ENCODE measurements at regions not wholly inside any gene's neighbourhood (a gene's known extent, or its start where the extent isn't known, plus 50 kb on each side); places are given as distances from the start of the nearest gene placed in this dataset.

- peak overlapping the region; percentile 37 for H3K27ac ChIP-seq
- TF ChIP-seq CTCF (conservative IDR thresholded peaks at IDR 0.05): no peak
Observed at GRCh38 chr3:102163039-102163817, 271.6 kb upstream of the ZPLD1 start.

DNA sequence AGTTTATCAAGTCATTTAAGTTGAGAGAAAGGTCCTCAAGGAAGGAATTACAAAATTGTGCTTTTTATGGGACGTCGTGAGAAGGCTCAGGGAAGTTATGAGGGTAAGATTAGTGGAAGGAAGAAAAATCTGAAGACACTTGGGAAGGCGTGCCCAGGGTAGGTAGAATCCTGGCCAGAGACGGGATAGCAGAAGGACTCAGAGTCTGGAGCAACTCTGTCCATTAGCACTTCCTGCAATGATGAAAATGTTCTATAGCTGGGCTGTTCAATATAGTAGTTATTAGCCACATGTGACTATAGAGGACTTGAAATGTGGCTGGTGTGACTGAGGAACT lies 271.0 kb upstream of the ZPLD1 start:
- TF ChIP-seq CTCF (conservative IDR thresholded peaks at IDR 0.05): no peak
- peak overlapping the region; percentile 37 for H3K27ac ChIP-seq

DNA sequence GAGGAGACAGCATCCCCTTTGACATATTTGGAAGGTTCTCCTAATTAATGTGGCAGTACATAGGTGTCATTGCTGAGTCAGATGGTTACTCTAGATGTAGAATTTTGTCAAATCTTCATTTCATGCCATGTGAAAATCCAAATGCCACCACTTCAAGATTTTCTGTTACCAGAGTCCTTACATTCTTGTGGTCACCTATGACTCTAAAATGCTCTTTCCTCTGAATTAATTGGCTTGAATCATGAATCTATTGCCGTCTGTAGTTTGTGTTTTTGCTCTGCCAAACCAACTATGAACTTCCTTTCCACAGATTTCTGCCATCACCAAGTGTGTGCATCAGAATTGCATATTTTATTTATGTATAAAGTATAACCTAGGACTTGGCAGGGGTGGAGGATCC lies 269.4 kb upstream of the ZPLD1 start:
- no peak for TF ChIP-seq CTCF (conservative IDR thresholded peaks at IDR 0.05)
- no peak overlapping the region for H3K27ac ChIP-seq

GRCh38 chr3:102169915-102170479 lies 264.8 kb upstream of the ZPLD1 start:
- no peak for TF ChIP-seq CTCF (conservative IDR thresholded peaks at IDR 0.05)
- no peak overlapping the region for H3K27ac ChIP-seq

DNA sequence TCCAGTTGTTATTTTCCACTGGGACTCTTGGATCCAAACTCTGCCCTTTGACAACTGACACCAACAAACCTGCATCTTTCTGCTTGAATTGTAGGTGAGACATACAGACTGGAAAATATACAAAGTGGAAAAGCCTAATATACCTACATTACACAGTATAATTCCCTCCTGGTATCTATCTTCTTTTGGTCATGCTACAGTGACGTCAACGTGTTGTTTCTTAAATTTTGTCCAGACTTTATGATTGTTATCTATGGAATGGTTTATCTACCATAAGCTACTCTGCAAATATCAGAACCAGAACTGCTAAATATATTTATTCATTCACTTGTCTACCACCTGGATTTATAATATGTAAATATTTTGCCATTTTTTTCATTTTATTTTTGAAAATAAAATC lies 264.3 kb upstream of the ZPLD1 start:
- no peak for TF ChIP-seq CTCF (conservative IDR thresholded peaks at IDR 0.05)
- no peak overlapping the region for H3K27ac ChIP-seq

DNA sequence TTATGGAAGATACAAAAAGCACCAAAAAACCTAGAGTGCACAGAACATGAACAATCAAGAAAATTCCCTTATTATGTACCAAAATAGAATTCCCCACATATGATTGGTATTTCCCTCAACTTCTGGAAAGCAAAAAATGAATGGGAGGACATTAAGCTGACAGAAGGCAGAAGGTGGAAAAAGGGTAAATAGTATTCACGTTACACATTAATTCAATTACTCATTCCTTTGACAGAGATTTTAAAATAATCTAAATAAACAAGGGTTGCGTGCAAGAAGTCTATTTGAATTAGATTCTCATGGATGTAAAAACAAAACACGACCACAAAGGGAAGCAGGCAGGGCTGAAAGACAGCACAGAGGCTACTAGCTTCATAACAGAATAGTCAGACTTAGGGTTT lies 260.5 kb upstream of the ZPLD1 start:
- no peak overlapping the region for H3K27ac ChIP-seq
- no peak for TF ChIP-seq CTCF (conservative IDR thresholded peaks at IDR 0.05)

DNA sequence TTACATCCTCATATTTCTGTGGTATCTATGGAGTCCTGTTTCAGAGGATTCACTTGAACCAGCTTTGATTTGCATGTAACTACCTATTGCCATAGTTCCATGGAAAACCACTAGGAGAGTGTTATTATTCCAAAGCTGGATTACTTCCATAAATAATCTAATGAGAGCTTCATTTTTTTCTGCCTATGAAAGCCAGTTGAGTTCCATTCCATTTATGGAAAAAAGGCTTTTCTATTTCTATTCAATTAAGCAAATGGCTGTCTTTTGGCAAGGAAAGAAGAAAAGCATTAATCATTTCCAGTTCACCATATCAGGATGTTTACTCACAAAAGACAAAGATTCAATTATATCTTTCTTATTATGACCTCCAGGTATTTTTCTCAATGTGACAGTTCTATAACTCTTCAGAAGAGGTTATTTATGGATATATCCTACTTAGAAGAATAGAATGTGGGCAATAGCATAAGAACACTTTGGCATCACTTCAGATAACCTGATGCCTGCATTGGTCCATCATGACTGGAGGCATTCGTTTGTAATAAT lies 259.9 kb upstream of the ZPLD1 start:
- no peak overlapping the region for H3K27ac ChIP-seq
- no peak for TF ChIP-seq CTCF (conservative IDR thresholded peaks at IDR 0.05)

Measured in VCaP (cell line).